Esophagus squamous epithelium (tissue), 5 donors: ENCODE measurements at regions not wholly inside any gene's neighbourhood (a gene's known extent, or its start where the extent isn't known, plus 50 kb on each side); places are given as distances from the start of the nearest gene placed in this dataset.

ENCODE experiments used
- DNase-seq: peaks from one replicate; lab custom pipeline; 2025; lab: John Stamatoyannopoulos, UW
- H3K27ac ChIP-seq, 4 donors: fragments of 200-600 bp; sonication (generic); one replicate each; pipeline ENCODE4 v1.5.1; 2016 to 2019; ENCODE audit warnings: mild to moderate bottlenecking in 1 of 4
- H3K27me3 ChIP-seq, 4 donors: fragments of 200-600 bp; sonication (generic); 1 replicate in 3 of 4; 2 replicates in 1 of 4; pipeline versions ENCODE4 v1.5.1 to v1.6.0; 2017 to 2021; ENCODE audit warnings: antibody characterized with exemption in 1 of 4
- H3K36me3 ChIP-seq, 3 donors: fragments of 200-600 bp; sonication (generic); one replicate each; pipeline ENCODE4 v1.5.1; 2016 to 2019
- H3K4me1 ChIP-seq, 3 donors: fragments of 200-600 bp; sonication (generic); one replicate each; pipeline ENCODE4 v1.5.1; 2017 to 2019
- H3K4me3 ChIP-seq, 4 donors: fragments of 200-600 bp; sonication (generic); 1 replicate in 3 of 4; 2 replicates in 1 of 4; pipeline ENCODE4 v1.5.1; 2016 to 2019; ENCODE audit warnings: mild to moderate bottlenecking in 2 of 4, moderate library complexity in 1 of 4
- H3K9me3 ChIP-seq, 3 donors: fragments of 200-600 bp; sonication (generic); one replicate each; pipeline ENCODE4 v1.5.1; 2016 to 2019
- CTCF ChIP-seq, 6 experiments: fragments of 450-650 bp in 4 of 6; fragments of 200-600 bp in 2 of 6; sonication (generic) in 2 of 6; IDR thresholded peaks; one replicate each; pipeline ENCODE4 v1.5.1; 2016 to 2019; ENCODE audit warnings: antibody characterized with exemption in 6 of 6, mild to moderate bottlenecking in 4 of 6, moderate library complexity in 4 of 6
- POLR2A ChIP-seq, 4 donors: fragments of 450-650 bp; IDR thresholded peaks; one replicate each; pipeline ENCODE4 v1.6.1; 2017; ENCODE audit warnings: antibody characterized with exemption in 4 of 4, mild to moderate bottlenecking in 4 of 4, moderate library complexity in 3 of 4
- WGBS, 2 donors: methylation state at CpG; one replicate each; pipeline ENCODE4 v1.1.5; 2018; 5-methylcytosine and 5-hydroxymethylcytosine counted together
- intact Hi-C: fragments of 100-400 bp; cut with DNase I; formaldehyde crosslinking; loops from one replicate; pipeline ENCODE4 v1.15.0; 2022
- donor health status: DM: yes; HTN: yes; CAD: no.

- no peaks in the 10 kb centered on the region for H3K36me3 ChIP-seq
- H3K9me3 ChIP-seq = no peaks in the 10 kb centered on the region
- DNase-seq = no peak
- peaks cover 0 to 56% (median 0%) of the 10 kb centered on the region in 4 donors for H3K27me3 ChIP-seq
- peaks cover 0 to 9% (median 5%) of the 10 kb centered on the region in 3 donors for H3K4me1 ChIP-seq
- intact Hi-C loops = no loop called here
- no peak overlapping the region for H3K4me3 ChIP-seq
- no peak for TF ChIP-seq CTCF (IDR thresholded peaks at IDR 0.05)
- TF ChIP-seq POLR2A (IDR thresholded peaks at IDR 0.05) = no peak
- 80 to 82% methylated on average over 1 to 8 of the region's 14 CpGs for WGBS, 2 donors
- H3K27ac ChIP-seq = no peak overlapping the region
Observed at GRCh38 chr9:135338546-135338945, 141.0 kb upstream of the PPP1R26 start.

GRCh38 chr9:135339378-135339973 is 140.1 kb upstream of the PPP1R26 start:
- H3K4me3 ChIP-seq = no peak overlapping the region
- H3K27ac ChIP-seq = no peak overlapping the region
- no peak for DNase-seq
- 54 to 71% methylated on average over 6 to 7 of the region's 17 CpGs for WGBS, 2 donors
- TF ChIP-seq POLR2A (IDR thresholded peaks at IDR 0.05) (no peak), CTCF (IDR thresholded peaks at IDR 0.05) (no peak)
- H3K36me3 ChIP-seq = no peaks in the 10 kb centered on the region
- intact Hi-C loops = no loop called here
- no peaks in the 10 kb centered on the region for H3K9me3 ChIP-seq
- H3K27me3 ChIP-seq = peaks cover 0 to 65% (median 0%) of the 10 kb centered on the region in 4 donors
- peaks cover 0 to 17% (median 5%) of the 10 kb centered on the region in 3 donors for H3K4me1 ChIP-seq

- no peak overlapping the region for H3K4me3 ChIP-seq
- TF ChIP-seq CTCF (IDR thresholded peaks at IDR 0.05) (no peak), POLR2A (IDR thresholded peaks at IDR 0.05) (no peak)
- peaks cover 0 to 68% (median 0%) of the 10 kb centered on the region in 4 donors for H3K27me3 ChIP-seq
- H3K9me3 ChIP-seq = no peaks in the 10 kb centered on the region
- peaks cover 0 to 17% (median 5%) of the 10 kb centered on the region in 3 donors for H3K4me1 ChIP-seq
- no peaks in the 10 kb centered on the region for H3K36me3 ChIP-seq
- H3K27ac ChIP-seq = no peak overlapping the region
- no peak for DNase-seq
- WGBS, 2 donors = 12 to 16% methylated on average over 12 of the region's 12 CpGs
- intact Hi-C loops = no loop called here
Observed at GRCh38 chr9:135340143-135340655, 139.4 kb upstream of the PPP1R26 start.

GRCh38 chr9:135340726-135341475 is 138.7 kb upstream of the PPP1R26 start:
- no peak for DNase-seq
- TF ChIP-seq POLR2A (IDR thresholded peaks at IDR 0.05) = no peak
- no peak for TF ChIP-seq CTCF (IDR thresholded peaks at IDR 0.05)
- Histone ChIP-seq H3K27me3 (peaks cover 0 to 75% (median 0%) of the 10 kb centered on the region in 4 donors), H3K27ac (no peak overlapping the region), H3K4me3 (no peak overlapping the region), H3K36me3 (no peaks in the 10 kb centered on the region), H3K4me1 (peaks cover 0 to 17% (median 5%) of the 10 kb centered on the region in 3 donors), H3K9me3 (no peaks in the 10 kb centered on the region)
- 64 to 81% methylated on average over 11 to 13 of the region's 20 CpGs for WGBS, 2 donors
- intact Hi-C loops = no loop called here

- Histone ChIP-seq H3K4me3 (no peak overlapping the region), H3K9me3 (no peaks in the 10 kb centered on the region), H3K4me1 (peaks cover 0 to 17% (median 5%) of the 10 kb centered on the region in 3 donors), H3K27ac (no peak overlapping the region), H3K36me3 (no peaks in the 10 kb centered on the region), H3K27me3 (peaks cover 0 to 83% (median 0%) of the 10 kb centered on the region in 4 donors)
- no peak for TF ChIP-seq POLR2A (IDR thresholded peaks at IDR 0.05)
- TF ChIP-seq CTCF (IDR thresholded peaks at IDR 0.05) = no peak
- intact Hi-C loops = no loop called here
- WGBS, 2 donors = 71% methylated on average over 5 of the region's 13 CpGs; no CpG with 5 or more reads in 1 of the 2 donors
- no peak for DNase-seq
Observed at GRCh38 chr9:135341612-135342169, 137.9 kb upstream of the PPP1R26 start.
